ENCODE measurements at regions not wholly inside any gene's neighbourhood (a gene's known extent, or its start where the extent isn't known, plus 50 kb on each side); places are given as distances from the start of the nearest gene placed in this dataset.

DNA sequence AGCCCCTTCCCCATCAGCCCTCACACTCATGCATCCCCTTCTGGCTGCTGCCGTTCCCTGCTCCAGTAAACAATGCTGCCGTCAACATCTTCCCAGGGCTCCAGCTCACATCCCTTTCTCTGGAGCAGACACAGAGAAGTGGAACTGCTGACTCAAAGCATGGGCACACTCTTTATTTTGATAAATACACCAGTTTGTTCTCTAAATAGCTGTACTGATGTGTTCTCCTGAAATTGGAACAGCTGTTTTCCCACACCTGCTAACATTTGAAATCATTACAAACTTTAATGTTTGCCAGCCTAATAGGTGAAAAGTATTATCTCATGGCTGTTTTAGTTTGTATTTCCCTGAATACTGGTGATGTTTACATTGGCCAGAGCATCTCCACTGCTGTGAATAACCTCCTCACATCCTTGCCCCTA is 102.1 kb upstream of the NXT1 start:
- Histone ChIP-seq H2BK12ac (ENCODE audit: low read length in 2 of 2) (no peak overlapping the region), H3K18ac (ENCODE audit: low read depth in 1 of 2, low read length in 2 of 2) (no peak overlapping the region), H3K9me3 (ENCODE audit: control insufficient read depth, low read length) (no peaks in the 10 kb centered on the region), H3K4me1 (ENCODE audit: control insufficient read depth, insufficient read depth, low read depth, low read length) (peaks cover 7% of the 10 kb centered on the region), H3K4ac (ENCODE audit: low read depth in 1 of 2, low read length in 2 of 2) (no peak overlapping the region), H3K36me3 (ENCODE audit: control insufficient read depth in 1 of 2, insufficient read depth in 2 of 2, low read depth in 1 of 2, low read length in 2 of 2) (no peaks in the 10 kb centered on the region), H3K9ac (ENCODE audit: low read length) (no peak overlapping the region), H3K27ac (ENCODE audit: low read length, poor library complexity, severe bottlenecking) (no peak overlapping the region), H3K14ac (ENCODE audit: low read length in 2 of 2) (no peak overlapping the region), H2BK5ac (ENCODE audit: low read depth, low read length, poor library complexity, severe bottlenecking) (no peak overlapping the region), H3K23ac (ENCODE audit: low read length in 2 of 2) (no peak overlapping the region), H4K91ac (ENCODE audit: low read length) (no peak overlapping the region), H2AFZ (ENCODE audit: low read depth, low read length) (no peak overlapping the region), H3K27me3 (ENCODE audit: control insufficient read depth in 1 of 2, insufficient read depth in 1 of 2, low read length in 2 of 2) (peaks cover 0 to 3% of the 10 kb centered on the region in 2 experiments), H2BK120ac (ENCODE audit: low read depth, low read length) (no peak overlapping the region), H3K4me2 (ENCODE audit: low read length, poor library complexity, severe bottlenecking) (no peak overlapping the region), H3K79me1 (replicated peaks; ENCODE audit: low read length, poor library complexity, severe bottlenecking) (no peaks in the 10 kb centered on the region), H3K4me3 (ENCODE audit: insufficient read depth in 1 of 2, low read depth in 1 of 2, low read length in 2 of 2) (no peak overlapping the region), H2BK15ac (ENCODE audit: low read depth, poor library complexity, severe bottlenecking) (no peak overlapping the region), H2AK5ac (ENCODE audit: low read length, severe bottlenecking) (no peak overlapping the region), H4K8ac (ENCODE audit: low read length) (no peak overlapping the region)
- 30% methylated on average over 2 of the region's 2 CpGs for WGBS
- DNase-seq: peak; percentile 27

DNA sequence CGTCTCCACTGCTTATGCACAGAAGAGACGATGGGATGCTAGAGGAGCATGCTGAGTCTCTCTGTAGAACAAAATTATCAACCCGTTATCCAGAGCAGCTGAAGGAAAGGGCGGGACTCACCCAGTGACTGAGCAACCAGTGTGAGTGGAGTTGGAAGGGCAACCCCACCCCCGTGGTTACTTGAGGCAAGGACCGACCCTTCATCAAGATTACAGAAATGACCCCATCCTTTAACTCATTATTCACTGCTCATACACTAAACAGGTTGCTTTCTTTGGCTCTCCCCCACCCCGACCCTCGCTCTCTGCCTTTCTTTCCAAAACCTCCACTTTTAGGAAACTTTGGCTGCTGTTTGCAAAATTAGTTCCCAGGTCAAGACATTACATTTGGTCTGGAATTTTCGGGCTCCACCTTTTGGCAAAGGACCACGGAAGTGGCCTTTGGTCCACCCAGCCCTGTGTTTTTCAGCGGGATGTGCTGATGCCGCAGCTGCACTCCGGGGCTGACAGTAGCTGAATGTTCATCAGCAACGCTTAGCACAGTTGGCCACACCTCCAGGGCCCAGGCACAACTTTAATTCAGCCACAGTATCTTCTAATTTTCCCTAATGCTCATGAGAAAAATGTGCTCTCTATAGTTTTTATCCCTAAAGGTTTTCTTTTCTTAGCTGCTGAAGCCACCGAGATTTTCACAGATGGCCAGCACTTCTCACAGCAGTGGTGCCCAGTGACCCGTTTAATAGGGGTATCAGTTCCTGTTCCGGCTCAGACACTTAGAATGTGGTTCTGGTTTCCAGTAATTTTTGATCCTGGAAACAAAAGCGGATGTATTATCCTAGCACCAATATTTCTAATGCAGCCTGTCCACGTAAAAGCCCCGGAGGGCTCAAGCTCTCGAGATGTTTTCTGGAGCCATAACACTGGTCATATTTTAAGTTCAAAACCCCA is 103.6 kb upstream of the NXT1 start:
- no peak overlapping the region for H3K18ac ChIP-seq (ENCODE audit: low read depth in 1 of 2, low read length in 2 of 2)
- H3K4me1 ChIP-seq (ENCODE audit: control insufficient read depth, insufficient read depth, low read depth, low read length): peaks cover 7% of the 10 kb centered on the region
- H3K27me3 ChIP-seq (ENCODE audit: control insufficient read depth in 1 of 2, insufficient read depth in 1 of 2, low read length in 2 of 2): no peaks in the 10 kb centered on the region
- H3K4me3 ChIP-seq (ENCODE audit: insufficient read depth in 1 of 2, low read depth in 1 of 2, low read length in 2 of 2): no peak overlapping the region
- H3K27ac ChIP-seq (ENCODE audit: low read length, poor library complexity, severe bottlenecking): no peak overlapping the region
- WGBS: 89% methylated on average over 18 of the region's 21 CpGs
- DNase-seq: no peak
- H2AK5ac ChIP-seq (ENCODE audit: low read length, severe bottlenecking): no peak overlapping the region
- H3K4me2 ChIP-seq (ENCODE audit: low read length, poor library complexity, severe bottlenecking): no peak overlapping the region
- H3K36me3 ChIP-seq (ENCODE audit: control insufficient read depth in 1 of 2, insufficient read depth in 2 of 2, low read depth in 1 of 2, low read length in 2 of 2): no peaks in the 10 kb centered on the region
- H3K9ac ChIP-seq (ENCODE audit: low read length): peak overlapping the region; percentile 22
- no peak overlapping the region for H4K8ac ChIP-seq (ENCODE audit: low read length)
- H2BK5ac ChIP-seq (ENCODE audit: low read depth, low read length, poor library complexity, severe bottlenecking): no peak overlapping the region
- H3K14ac ChIP-seq (ENCODE audit: low read length in 2 of 2): no peak overlapping the region
- no peak overlapping the region for H2BK120ac ChIP-seq (ENCODE audit: low read depth, low read length)
- H4K91ac ChIP-seq (ENCODE audit: low read length): peak overlapping the region; percentile 6
- peak overlapping the region in 1 of 2 experiments; percentile 5 for H2BK12ac ChIP-seq (ENCODE audit: low read length in 2 of 2)
- no peak overlapping the region for H3K4ac ChIP-seq (ENCODE audit: low read depth in 1 of 2, low read length in 2 of 2)
- no peak overlapping the region for H2BK15ac ChIP-seq (ENCODE audit: low read depth, poor library complexity, severe bottlenecking)
- no peak overlapping the region for H2AFZ ChIP-seq (ENCODE audit: low read depth, low read length)
- no peaks in the 10 kb centered on the region for H3K9me3 ChIP-seq (ENCODE audit: control insufficient read depth, low read length)
- H3K23ac ChIP-seq (ENCODE audit: low read length in 2 of 2): no peak overlapping the region
- H3K79me1 ChIP-seq (replicated peaks; ENCODE audit: low read length, poor library complexity, severe bottlenecking): no peaks in the 10 kb centered on the region

DNA sequence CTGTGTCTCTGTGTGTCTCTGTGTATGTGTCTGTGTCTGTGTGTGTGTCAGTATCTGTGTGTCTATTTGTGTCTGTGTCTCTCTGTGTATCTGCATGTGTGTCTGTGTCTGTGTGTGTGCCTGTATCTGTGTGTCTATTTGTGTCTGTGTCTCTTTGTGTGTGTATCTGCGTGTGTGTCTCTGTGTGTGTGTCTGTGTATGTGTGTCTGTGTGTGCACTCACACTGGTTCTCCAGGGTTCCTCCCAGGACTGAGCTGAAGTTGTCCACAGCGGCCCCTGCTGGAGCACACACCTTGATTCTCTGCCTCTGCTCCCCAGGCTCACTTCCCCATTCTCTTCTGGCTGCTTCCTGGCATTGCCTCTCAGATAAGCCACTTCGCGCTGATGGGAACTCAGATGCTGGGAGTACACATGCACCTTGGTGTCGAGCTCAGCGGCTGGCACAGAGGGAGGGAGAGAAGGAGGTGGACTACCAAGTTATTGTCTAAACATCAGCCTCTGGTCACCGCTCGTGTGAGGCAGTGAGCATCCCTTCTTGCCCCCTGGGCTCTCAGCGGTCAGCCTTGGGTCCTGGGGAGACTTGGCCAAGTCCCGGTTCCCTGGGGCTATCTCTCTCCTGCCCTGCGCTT is 104.9 kb upstream of the NXT1 start:
- Histone ChIP-seq H2BK120ac (ENCODE audit: low read depth, low read length) (peak overlapping the region; percentile 36), H3K27ac (ENCODE audit: low read length, poor library complexity, severe bottlenecking) (no peak overlapping the region), H3K23ac (ENCODE audit: low read length in 2 of 2) (no peak overlapping the region), H2BK12ac (ENCODE audit: low read length in 2 of 2) (peak overlapping the region in 1 of 2 experiments; percentile 79), H3K79me1 (replicated peaks; ENCODE audit: low read length, poor library complexity, severe bottlenecking) (no peaks in the 10 kb centered on the region), H3K18ac (ENCODE audit: low read depth in 1 of 2, low read length in 2 of 2) (peak overlapping the region in 1 of 2 experiments; percentile 64), H3K9ac (ENCODE audit: low read length) (peak overlapping the region; percentile 24), H2AK5ac (ENCODE audit: low read length, severe bottlenecking) (no peak overlapping the region), H3K4me1 (ENCODE audit: control insufficient read depth, insufficient read depth, low read depth, low read length) (peaks cover 5% of the 10 kb centered on the region), H3K36me3 (ENCODE audit: control insufficient read depth in 1 of 2, insufficient read depth in 2 of 2, low read depth in 1 of 2, low read length in 2 of 2) (no peaks in the 10 kb centered on the region), H3K4me2 (ENCODE audit: low read length, poor library complexity, severe bottlenecking) (no peak overlapping the region), H4K8ac (ENCODE audit: low read length) (peak overlapping the region; percentile 45), H2BK15ac (ENCODE audit: low read depth, poor library complexity, severe bottlenecking) (no peak overlapping the region), H3K9me3 (ENCODE audit: control insufficient read depth, low read length) (no peaks in the 10 kb centered on the region), H3K14ac (ENCODE audit: low read length in 2 of 2) (peak overlapping the region in 1 of 2 experiments; percentile 81), H2BK5ac (ENCODE audit: low read depth, low read length, poor library complexity, severe bottlenecking) (no peak overlapping the region), H2AFZ (ENCODE audit: low read depth, low read length) (peak overlapping the region; percentile 39), H4K91ac (ENCODE audit: low read length) (peak overlapping the region; percentile 19), H3K4me3 (ENCODE audit: insufficient read depth in 1 of 2, low read depth in 1 of 2, low read length in 2 of 2) (no peak overlapping the region), H3K4ac (ENCODE audit: low read depth in 1 of 2, low read length in 2 of 2) (no peak overlapping the region), H3K27me3 (ENCODE audit: control insufficient read depth in 1 of 2, insufficient read depth in 1 of 2, low read length in 2 of 2) (no peaks in the 10 kb centered on the region)
- WGBS: 68% methylated on average over 10 of the region's 11 CpGs
- peak; percentile 65 for DNase-seq
